ENCODE measurements at regions not wholly inside any gene's neighbourhood (a gene's known extent, or its start where the extent isn't known, plus 50 kb on each side); places are given as distances from the start of the nearest gene placed in this dataset.

DNA sequence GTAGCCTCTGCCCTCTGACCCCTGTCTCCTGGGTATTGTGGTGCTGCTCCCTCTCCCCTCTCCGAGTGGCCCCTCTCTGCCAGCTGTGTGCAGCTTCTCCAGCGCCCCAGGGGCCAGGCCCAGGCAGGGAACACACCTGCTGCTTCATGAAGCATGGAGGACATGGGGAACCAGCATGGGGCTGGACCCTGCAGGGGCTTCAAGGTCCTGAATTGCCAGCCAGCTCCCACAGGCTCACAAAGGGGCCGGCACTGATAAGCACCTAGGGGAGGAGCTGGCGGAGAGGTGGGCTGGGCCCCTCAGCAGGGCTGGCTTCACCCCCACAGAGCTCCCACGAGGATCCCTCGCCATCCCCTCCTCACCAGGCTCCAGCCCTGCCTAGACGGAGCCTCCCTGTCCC is 77.4 kb upstream of the GPC1 start:
- DNase-seq (ENCODE audit: low read depth in 3 of 3): no peak

DNA sequence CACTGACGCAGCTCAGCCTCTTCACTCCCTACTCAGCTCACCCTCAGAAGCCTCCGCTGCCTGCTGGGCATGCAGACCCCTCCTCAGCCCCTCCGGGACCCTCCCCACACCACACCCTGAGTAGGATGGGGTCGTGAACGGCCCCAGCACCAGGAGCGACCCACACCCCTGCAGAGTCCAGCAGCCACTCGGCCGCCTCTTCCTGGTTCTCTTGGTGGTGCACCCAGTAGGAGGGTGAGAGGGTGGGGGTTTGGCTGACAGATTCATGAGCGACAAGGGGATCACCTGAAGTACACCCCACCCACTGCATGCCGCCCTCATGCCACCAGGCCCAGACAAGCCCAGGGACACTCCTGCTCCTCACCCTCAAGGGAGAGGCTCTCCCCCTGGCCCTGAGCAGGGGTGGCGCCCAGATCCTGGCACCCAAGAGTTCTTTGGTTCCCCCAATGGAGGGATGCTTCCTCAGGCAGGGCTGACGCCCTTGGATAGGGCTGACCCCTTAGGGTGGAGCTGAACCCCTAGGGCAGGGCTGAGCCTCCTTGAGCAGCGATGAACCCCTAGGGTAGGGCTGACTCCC is 76.6 kb upstream of the GPC1 start:
- DNase-seq (ENCODE audit: low read depth in 3 of 3): no peak

DNA sequence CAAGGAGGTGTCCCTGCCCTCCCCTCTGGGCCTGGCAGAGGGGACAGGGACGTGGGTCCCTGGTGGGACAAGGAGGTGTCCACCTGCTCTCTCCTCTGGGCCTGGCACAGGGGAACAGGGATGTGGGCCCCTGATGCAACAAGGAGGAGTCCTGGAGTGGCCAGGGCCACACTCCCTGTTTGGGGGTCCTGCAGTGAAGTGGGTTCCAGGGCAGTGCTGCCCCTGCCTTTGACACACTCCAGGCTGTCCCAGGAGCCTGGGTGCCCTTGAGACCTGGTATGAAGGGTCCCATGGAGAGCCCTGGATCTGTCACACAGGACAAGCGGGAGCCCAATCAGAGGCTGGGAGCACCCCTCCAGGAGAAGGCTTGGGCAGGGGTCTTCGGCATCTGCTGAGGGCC is 75.8 kb upstream of the GPC1 start:
- no peak for DNase-seq (ENCODE audit: low read depth in 3 of 3)

DNA sequence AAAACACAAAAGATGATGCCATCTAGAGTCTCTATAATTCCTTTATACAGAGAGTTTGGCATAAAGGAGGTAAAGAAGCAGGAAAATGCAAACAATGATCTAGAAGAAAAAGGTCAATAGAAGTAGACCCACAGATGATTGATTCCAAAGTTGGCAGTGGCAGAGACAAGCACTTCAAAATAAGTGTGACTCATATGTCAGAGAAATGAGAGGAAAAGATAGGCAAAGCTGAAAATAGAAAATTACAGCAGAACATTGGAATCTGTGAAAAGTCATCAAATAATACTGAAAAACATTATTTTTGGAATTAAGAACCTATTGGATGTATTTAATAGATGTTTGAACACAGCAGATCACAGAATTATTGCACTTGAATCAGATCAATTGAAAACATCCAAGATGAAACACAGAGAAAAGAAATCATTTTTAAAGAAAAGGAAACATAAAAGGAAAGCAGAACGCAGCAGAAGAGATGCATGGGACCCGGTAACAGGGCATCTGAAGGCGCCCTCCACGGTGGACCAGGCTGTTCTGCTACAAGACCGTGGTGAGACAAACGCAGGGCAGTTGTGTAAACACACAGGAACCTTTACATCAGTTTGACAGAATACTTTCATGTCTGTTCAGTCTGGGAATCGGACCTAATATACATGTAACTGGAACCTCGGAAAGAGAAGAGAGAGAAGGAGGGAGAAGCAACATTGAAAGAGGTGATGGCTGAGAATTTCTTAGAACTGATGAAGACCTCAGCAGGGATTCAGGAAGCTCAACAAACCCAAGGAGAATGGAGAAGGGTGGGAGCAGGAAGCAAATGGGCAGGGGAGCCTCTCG is 74.6 kb upstream of the GPC1 start:
- no peak for DNase-seq (ENCODE audit: low read depth in 3 of 3)

DNA sequence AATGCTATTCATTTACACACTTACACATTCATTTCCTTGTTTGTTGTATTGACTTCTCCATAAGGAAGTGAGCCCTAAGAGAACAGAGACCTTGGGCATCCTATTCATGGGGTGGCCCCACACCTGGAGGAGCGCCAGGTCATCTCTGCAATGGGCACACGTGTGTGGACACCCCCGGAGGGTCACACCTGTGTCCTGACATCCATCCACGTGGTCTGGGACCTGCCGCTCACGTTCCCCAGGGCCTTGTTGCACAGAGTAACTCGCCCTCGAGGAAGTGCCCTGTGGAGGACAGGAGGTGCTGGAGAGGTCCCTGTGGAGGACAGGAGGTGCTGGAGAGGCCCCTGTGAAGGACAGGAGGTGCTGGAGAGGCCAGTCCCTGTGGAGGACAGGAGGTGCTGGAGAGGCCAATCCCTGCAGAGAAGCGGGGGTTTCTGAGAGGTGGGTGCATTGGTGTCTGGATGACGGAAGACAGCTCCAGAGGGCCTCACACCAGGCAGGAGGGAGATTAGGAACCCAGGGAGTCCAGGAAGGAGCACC is 73.2 kb upstream of the GPC1 start:
- DNase-seq (ENCODE audit: low read depth in 3 of 3): no peak

DNA sequence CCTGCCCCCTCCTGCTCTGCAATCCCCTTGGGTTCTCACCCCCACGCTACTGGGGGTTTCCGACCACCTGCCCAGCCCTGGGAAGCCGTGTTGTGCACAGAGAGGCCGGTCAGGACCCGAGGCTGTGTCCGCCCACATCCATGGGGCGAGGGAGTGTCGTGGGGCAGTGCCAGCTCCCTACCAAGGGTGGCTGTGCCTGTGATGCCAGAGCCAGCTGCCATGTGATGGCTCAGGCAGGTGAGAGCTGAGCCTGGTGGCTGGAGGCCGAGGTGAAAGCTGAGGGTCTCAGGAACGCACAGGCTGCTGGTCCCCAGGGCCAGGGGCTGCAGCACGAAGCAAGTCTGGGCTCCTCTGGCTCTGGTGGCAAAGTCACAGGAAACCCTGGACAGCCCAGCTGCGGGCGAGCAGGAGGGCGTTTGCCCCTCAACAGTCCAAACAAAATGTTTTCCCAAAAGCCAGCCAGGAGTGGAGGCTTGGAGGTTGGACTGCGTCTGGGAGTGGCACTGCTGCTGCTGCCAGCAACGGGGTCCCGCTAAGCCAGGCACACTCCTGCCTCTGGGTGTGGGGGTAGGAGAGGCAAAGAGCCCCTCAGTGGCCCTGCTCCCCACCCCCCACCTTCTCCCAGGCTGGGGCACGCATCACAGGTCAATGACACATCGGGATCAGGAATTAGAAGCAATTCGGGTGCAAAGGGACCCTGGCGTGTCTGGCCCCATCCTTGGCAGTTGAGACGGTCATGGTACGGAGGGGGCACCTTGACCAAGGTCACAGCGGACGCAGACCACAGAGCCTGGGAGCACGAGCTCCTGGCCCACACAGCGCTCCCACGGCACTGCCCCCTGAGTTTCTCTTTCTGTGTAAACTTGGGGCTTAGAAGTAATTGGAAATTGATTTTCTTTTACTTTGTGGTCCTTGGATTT is 72.4 kb upstream of the GPC1 start:
- no peak for DNase-seq (ENCODE audit: low read depth in 3 of 3)

DNA sequence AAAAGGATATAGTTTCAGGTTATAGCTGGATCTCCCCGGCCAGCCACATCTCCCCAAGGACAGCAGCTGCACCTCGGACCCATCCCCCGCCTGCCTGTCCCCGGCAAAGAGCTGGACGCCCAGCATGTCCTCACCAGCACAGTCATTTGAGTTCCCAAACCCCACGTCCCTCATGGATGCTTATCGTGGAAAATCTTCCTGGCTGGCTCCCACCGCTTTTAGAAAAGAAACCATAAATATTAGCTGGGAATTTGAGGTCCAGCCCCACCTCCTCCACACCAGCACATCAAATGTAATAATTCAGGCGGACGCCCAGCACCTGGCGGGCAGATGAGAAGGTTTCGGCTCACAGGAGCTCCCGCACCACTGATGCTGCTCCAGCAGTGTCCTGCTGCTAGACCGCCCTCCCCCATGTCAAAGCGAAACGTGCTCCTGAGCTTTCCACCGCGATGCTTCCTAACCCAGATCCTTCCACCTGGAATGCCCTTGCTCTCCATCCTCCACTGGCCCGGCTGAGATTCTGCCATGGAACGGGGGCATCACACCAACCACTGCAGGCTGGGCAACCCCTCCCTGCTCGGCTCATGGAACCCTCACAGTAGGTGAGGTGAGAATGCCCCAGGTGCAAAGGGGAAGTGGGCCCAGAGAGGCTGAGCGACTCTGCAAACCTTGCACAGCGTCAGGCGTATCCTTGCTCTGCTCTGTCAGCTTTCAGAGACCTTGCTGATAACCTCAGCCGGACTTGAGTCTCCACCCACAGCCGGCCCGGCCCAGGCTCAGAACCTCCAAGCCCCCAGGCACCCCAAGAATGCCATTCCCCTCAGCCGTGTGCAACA is 71.5 kb upstream of the GPC1 start:
- no peak for DNase-seq (ENCODE audit: low read depth in 3 of 3)

DNA sequence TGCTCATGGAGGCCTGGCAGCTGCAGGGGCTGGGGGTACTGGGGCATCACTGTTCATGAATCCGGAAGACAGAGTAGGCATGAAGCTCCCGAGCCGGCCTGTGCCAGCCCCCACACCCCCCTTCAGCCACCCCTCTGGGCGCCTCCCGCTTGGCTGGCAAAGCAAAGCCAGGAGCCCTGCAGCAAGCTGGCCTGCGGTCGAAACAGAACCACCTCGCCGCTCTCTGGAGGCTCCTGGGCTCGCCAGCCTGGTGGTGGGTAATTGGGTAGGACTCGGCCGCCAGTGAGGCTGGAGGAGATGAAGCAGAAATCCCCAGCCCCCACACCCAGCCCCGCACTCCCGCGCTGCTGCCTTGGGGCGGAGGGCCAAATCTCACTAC is 70.9 kb upstream of the GPC1 start:
- DNase-seq (ENCODE audit: low read depth in 3 of 3): no peak

DNA sequence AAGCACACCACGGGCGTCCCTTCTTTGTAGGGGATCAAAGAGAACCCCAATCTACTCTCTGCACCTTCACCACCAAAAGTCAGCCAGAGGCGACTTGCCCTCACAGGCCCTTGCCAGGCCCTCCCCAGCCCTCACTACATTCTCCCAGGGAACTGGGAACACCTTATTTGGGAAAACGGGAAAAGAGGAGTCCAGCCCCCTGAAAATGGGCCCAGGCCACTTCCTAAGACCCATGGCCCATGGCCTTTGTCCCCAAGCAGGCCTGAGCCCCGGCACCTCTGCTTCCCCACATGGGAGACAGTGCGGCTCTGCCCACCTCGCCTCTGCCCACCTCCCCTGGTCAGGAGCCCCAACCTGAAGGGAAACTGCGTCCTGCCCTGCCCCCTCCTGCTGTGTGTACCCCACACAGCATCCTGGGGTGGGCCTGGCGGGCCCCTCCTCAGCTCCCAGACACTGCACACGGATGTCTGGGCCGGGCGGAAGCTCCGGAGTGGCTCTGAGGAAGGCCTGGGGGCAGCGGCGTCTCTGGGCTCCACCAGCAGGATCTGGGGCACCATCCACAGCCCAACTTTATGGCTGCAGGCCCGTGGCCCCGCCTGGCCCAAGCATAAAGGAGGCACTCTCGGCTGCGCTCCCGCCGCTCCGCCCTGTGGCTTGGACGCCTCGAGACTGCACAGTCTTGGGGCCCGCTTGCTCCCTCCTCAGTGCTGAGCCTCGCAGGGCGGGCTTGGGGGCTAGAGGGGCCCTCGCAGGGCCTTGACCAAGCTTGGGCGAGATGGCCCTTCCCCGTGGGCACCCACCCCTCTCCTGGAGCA is 70.3 kb upstream of the GPC1 start:
- DNase-seq (ENCODE audit: low read depth in 3 of 3): no peak

DNA sequence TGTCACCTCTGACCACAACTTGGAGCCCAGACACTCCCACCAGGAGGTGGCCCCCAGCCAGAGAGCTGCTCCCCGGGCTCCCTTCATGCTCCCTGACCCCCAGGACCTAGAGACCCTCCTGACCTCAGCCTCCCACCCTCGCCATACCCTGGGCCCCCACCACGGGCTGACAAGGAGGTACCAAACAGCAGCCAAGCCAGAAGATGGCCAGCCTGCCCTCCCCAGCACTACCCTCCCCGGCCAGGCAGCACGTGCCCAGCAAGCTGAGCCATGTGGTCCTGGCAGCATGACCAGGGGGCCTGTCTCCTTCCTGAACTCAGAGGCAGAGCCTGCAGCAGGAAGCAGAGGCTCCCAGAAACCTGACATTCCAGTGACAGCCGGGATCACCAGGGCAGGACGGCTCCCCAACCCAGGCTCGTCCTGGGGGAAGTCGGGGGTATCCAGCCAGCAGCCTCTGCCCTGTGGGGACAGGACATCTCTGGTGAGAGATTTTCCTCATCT is 69.4 kb upstream of the GPC1 start:
- DNase-seq (ENCODE audit: low read depth in 3 of 3): no peak

DNA sequence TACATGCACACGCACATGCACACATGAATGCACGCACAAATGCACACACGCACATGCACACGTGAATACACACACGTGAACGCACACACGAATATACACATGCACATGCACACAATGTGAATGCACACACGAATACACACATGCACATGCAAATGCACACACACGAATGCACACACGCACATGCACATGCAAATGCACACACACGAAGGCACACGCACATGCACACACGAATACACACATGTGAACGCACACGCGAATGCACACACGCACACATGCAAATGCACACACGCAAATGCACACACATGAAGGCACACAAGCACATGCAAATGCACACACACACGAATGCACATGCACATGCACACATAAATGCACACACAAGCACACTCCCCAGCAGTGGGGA is 68.6 kb upstream of the GPC1 start:
- DNase-seq (ENCODE audit: low read depth in 3 of 3): no peak

DNA sequence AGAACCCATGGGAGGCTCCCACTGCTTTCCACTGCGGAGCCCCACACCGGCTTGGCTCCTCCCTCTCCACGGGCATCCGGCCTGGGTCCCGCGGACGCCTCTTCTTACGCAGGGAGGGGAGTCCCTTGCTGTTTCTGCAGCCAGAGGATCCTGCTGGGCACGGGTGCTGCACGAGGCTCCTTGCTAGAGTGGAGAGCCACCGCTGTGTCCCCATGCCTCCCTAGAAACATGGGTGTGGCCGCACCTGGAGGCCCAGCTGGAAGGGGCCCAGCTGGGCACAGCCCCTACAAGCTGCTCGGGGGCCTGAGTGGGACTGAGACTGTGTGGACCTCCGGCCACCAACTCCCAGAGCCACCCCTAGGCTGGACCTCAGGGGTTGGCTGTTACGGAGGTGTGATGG is 67.7 kb upstream of the GPC1 start:
- no peak for DNase-seq (ENCODE audit: low read depth in 3 of 3)

DNA sequence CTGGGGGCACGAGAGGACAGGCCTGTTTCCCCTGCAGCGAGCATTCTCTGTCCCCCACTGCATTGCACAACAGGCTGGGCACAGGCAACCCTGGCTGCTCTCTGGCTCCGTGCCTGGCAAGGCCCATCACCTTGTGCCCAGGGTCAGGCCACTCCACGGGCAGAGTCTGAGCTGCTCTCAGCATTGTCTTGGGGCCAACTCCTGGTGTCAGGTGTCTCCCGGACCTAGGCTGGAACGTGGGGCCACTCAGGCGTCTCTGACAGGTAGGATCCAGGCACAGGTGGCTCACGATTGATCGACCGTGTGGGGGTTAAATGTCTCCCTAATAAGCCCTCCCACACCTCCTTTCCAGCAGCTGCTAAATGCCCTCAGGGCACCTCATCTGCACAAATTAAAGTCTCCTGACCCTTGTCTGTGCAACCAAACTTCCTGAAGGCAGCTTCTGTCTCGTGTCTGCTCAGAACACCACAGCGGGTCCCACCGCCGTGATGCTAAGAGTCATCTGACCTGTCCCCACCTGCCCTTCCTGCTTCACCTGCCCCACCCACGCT is 66.6 kb upstream of the GPC1 start:
- no peak for DNase-seq (ENCODE audit: low read depth in 3 of 3)

DNA sequence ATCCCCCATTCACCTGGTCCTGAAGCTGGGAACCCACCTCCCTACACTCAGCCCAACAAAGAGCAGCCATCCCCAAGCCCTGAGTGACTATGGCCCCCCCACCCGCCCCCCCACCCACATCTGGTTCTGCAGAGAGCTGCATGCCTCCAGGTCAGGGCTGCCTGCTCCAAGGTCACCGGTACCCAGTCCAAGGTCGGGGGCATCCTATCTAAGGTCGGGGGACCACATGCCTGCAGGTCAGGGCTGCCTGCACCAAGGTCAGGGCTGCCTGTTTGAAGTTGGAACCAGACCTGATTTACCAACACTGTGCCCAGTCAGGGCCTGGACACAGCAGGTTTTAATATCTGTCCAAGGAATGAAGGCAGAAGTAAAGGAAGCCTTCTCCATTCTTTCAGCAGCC is 66.1 kb upstream of the GPC1 start:
- no peak for DNase-seq (ENCODE audit: low read depth in 3 of 3)

DNA sequence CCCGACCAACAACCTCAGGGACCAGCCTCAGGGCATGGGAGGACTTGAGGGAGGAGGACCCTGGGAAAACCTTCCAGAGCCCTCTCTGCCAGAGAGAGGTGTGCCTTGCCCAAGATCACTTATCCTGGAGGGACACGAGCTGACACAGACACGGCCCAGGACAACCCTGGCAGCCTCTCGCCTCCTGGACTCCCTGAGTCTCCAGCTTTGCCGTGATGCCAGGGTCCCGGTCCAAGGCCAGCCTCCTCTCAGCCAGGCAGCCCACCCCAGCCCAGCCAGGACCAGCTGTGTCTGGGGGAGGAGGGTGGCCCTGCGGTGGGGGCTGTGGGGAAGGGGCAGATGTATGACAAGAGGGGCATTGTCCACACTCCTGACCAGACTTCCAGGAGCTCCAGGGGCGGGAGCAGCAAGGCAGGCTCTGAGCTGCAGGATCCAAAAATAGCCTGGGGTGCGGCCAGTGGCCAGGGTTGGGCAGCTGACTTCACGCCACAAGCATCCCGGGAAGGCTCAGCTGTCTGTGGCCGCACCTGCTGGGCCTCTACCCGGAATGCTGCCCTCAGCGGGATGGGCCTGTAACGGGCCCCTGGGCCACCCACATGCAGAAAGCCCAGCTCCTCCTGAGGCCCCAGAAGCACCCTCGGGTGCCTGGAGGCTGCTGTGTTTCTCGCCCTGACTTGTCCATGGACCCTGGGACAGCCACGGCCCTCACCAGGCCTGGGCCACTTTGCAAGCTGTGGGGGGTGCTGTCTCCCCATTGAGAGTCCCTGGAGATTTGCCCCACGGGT is 65.5 kb upstream of the GPC1 start:
- DNase-seq (ENCODE audit: low read depth in 3 of 3): no peak

DNA sequence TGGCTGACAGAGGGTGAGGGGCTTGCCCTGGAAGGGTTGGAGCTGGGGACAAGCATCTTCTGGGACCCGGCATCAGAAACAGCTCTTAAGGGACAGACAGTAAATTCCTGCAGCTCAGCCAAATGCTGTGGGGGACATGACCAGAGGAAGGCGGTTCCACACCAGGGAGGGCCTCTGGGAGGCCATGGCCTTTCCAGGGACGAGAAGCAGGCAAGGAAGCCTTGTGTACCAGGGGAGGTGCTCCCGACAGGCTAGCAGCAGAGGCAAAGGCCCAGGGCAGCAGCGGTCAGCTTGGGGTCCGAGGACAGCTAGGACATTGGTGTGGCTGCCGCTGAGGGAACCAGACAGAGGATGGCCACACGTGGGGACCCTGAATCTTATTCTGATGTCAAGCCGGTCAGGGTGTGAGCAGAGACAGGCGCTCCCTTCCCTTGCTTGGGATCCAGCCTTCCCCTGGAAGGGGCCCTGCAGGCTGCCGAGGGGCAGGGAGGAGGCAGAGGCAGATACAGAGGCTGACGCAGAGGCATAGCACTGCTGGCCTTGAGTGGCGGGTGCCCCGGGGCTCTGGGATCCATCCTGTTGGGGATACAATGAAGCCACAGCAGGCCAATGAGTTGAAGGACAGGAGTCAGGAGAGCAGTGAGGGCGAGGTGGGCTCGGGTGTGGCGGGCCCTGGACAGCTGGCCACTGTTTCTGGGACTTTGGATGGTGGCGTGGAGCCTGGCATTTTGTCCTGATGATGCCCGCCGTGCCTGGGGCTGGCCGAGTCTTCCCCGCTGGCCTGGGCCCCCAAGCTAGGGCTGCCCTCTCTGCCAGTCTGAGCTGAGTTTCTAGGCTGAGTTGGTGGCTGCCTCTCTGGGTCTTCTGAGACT is 64.1 kb upstream of the GPC1 start:
- DNase-seq (ENCODE audit: low read depth in 3 of 3): no peak

DNA sequence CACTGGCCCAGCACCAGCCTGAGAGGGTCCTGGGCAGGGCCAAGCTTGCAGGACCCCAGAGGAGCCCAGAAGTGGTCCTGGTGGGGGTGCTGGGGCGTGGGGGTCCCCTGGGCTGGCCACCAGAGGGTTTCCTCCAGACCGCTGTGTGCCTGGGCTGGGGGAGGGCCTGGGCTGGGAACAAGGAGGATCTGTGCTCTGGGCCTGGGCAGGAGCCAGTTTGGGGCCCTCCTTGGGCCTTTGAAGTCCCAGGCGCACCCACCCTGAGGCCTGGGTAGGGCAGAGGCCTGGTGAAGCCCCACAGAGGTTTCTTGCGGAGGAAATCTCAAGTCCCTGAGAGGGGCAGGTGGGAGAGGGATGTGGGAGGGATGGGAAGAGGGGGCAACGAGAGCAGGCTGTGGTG is 63.4 kb upstream of the GPC1 start:
- DNase-seq (ENCODE audit: low read depth in 3 of 3): no peak

DNA sequence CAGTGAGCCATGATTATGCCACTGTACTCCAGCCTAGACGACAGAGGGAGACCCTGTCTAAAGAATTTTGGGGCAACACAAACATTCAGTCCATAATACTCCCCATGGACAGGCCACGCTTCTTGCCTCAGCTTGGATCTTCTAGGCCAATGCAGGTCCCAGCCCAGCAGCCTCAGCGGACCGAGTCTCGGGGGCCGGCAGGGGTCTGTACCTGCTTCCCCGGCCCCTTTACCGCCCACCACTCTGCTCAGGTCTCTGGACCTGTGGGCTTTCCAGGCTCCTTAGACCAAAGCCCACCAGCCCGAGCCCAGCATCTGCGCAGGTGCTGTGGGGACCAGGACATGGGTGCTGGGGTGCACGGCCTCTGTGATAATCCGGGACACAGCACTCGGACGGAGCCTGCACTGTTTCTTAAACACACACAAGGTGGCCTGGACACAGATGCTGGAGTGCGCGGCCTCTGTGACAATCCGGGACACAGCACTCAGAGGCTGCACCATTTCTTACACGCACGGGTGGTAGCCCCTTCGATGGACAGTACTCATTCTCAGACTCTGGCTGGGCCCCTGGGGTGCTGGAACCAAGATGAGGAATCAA is 62.1 kb upstream of the GPC1 start:
- no peak for DNase-seq (ENCODE audit: low read depth in 3 of 3)

Data from stimulated activated CD4-positive, alpha-beta T cell treated with anti-CD3 and anti-CD28 coated beads, TNF-alpha, amount 100 ng/mL, for 48 hours (primary cell).